ENCODE measurements at regions not wholly inside any gene's neighbourhood (a gene's known extent, or its start where the extent isn't known, plus 50 kb on each side); places are given as distances from the start of the nearest gene placed in this dataset.
"Not testable (repeated sequence)": the region's sequence is repeated elsewhere in the genome, so short reads cannot be mapped to it uniquely, and the experiment has no call there.

- no peak for DNase-seq
These were observed 146.2 kb upstream of the LAMA2 start for GRCh38 chr6:128736780-128737179.

GRCh38 chr6:128731249-128732165 is 151.4 kb upstream of the LAMA2 start:
- peak; percentile 63 for DNase-seq

- no peak for DNase-seq
These were observed 155.4 kb upstream of the LAMA2 start for GRCh38 chr6:128727500-128727899.

DNA sequence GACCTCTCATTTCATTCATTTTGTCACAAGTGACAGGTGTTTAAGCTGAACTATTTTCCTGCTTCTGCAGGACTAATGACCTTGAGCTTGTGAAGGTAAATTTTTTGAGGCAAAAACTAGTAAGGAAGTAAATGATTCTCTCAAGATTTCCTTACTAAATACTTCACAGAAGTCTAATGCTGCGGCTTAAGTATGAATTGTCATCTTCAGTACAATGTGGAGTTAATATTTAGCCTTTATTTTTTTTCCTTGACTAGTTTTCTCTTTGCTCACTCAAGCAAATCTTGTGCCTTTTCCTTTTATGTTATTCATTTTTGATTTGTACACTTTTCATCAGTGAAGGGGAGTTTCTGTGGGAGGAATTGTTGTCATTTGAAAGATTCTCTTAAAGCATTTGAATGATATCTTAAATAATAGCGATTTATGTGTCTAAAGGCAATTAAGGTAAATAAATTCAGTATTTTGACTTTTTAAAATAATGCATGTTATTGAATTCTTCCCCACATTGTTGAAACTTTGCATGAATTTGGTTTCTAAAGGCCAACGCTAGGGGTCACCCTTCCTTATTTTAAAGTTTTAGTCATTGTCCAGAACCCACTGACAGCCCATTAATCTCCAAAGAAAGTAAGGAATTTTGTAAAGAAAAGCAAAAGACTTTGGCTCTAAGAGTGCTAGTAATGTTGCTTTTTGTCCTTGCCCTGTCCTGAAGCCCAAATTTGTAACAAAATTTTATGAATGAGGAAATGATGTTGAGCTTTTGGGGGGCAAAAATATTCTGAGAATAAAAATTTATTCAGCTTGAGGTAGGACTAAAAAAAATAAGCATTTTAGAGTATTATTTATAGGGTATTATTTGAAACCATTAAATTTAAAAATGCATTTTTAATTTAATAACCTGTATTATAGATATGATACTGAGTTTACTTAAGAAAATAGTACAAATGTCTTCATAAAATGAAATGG is 157.4 kb upstream of the LAMA2 start:
- DNase-seq = peak; percentile 56

DNA sequence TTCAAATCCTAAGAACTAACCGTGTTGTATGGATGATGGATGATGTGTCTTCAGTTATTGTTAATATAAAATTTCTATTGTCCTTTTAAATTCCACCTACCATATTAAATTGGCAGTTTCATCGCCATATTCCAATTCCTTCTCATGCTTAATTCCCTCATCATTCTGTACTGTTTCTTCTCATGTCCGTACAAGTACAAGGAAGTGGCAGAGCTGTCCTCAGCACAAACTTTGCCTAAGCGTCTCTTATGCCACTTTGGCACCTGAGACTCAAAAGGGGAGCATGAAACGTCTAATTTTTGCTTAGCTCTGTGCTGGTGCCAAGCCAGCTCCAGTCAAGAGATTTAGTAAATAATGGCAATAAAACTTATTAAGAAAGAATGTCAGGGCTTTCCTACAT is 158.2 kb upstream of the LAMA2 start:
- DNase-seq = no peak

GRCh38 chr6:128723667-128724066 is 159.3 kb upstream of the LAMA2 start:
- peak; percentile 8 for DNase-seq

DNA sequence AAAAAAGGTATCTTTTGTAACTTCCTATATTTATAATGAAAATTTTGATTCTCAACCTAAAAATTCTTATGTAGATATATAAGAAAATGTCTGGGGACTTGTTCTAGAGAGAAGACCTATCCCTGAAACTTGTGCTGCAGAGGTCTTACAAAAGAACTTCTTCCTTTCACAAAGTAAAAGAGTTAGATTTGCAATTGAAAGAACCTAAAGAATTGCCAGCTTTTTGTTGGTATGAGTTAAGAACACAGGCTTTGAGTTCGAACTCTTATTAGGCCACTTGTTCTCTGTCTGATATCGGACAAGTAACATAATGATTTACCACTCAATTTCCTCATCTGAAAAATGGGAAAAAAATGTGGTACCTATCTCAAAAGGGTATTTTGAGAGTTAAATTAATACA is 162.0 kb upstream of the LAMA2 start:
- DNase-seq = no peak

GRCh38 chr6:128719786-128720185 is 163.2 kb upstream of the LAMA2 start:
- no peak for DNase-seq

DNA sequence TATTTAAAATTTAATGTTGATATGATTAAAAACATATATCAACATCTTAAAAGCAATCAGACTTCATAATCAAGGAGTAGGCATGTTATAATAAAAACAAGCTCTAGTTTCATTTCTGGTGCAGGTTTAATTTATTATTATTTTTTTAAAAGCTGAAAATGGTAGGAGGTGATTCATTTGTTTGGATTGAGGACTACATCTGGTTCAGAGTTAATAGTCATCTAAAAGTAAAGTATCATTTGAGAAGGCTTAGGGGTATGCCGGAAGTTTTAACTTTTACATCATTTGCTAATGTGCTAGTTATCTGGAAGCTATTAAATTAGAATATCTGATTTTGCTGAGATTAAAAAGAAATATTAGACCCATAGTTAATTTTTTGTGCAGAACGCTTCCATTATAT is 169.5 kb upstream of the LAMA2 start:
- peak; percentile 40 for DNase-seq

- DNase-seq = peak; percentile 37
These were observed 170.0 kb upstream of the LAMA2 start for GRCh38 chr6:128712898-128713297.

DNA sequence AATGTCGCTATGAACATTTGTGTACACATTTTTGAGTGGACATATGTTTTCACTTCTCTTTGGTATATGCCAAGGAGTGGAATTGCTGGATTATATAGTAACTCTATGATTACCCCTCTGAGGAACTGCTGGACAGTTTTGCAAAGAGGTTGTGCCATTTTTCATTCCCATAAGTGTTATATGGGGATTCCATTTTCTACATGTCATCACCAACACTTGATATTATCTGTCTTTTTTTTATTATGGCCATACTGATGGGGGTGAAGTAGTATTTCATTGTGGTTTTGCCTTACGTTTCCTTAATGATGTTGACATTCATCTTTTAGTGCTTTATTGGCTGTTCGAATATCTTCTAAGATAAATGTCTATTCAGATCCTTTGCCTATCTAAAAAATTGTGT is 171.8 kb upstream of the LAMA2 start:
- DNase-seq = no peak

DNA sequence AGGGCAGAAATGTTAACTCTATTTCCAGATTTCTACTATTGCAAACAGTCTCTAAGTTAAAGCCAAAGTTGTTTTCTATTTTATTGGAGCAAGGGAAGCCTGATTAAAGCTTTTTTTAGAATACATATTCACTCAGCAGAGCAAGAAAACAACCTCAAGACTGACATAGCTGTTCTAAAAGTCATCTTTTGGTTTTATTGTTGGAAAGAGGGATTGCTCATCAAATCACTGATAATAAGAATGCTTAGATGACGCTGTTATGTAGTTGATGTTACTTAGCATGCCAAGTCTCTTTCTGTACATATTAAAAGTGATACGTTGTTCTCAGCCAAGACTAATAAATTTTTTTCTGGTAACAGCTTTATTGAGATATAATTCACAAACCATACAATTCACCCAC is 172.6 kb upstream of the LAMA2 start:
- DNase-seq = peak; percentile 46

DNA sequence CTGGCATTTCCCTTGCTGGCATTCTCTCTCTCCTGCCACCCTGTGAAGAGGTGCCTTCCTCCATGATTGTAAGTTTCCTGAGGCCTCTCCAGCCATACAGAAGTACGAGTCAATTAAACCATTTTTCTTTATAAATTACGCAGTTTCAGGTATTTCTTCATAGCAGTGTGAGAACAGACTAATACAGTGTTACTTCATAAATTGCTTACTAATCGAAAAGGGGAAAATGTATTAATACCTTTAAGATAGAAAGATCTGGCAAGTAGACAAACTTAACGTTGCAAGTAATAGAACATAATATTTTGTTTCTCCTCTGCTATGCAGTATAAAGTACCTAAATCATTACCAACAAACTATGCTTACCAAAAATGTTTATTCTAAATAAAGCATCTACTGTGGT is 178.3 kb upstream of the LAMA2 start:
- no peak for DNase-seq

GRCh38 chr6:128703794-128704193 is 179.1 kb upstream of the LAMA2 start:
- DNase-seq = not testable (repeated sequence)

- DNase-seq = peak; percentile 58
These were observed 176.6 kb upstream of the PTPRK start for GRCh38 chr6:128696691-128697689.

DNA sequence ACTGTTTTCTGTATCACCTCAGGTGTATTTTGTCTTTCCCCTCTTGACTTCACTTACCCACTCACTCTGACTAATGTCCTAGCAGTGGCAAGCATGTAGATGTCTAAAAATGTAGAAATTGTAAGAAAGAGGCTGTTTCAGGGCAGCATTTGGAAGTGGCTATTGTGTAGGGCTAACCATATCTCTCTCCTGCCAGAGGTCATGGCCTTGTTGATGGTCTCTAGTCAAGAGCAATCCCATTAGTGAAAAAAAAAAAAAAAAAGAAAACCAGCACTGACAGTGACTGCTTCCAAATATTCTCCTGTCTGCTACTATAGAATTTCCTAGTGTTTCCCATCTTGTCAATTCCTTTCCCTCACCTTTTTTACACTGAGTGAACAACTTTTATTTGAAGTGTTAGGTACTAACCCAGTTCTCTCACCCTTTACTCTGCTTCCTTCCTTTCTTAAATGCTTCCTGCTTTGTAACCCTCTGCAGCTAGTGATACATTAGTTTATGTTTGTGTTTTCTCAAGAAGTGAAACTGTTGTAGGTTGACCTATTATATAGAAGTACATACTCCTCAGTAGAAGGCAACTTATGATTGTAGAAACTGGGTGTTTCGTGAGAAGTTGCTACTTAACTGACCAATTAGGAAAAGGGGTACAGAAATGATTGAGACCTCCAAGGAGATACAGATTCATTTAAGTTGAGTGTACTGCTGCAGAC is 174.1 kb upstream of the PTPRK start:
- DNase-seq = no peak

GRCh38 chr6:128690063-128690462 is 169.7 kb upstream of the PTPRK start:
- DNase-seq = no peak

DNA sequence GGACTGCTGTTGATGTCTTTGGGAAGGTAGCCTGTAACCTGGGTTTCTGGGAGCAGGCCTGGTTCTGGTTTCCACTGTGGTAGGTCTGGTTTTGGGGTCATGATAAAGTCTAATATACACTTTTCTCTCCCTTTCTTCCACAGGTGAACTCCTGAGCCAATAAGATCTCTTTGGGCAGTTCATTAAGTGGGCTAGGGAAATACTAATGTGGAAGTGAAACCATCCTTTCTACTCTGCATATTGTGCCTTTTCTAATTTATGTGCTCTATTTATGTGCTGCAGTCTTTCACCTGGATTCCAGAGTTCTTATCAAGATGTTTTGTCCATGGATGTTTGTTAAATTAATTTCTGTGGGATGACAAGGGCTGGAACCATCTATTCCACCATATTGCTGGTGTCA is 165.7 kb upstream of the PTPRK start:
- no peak for DNase-seq

DNA sequence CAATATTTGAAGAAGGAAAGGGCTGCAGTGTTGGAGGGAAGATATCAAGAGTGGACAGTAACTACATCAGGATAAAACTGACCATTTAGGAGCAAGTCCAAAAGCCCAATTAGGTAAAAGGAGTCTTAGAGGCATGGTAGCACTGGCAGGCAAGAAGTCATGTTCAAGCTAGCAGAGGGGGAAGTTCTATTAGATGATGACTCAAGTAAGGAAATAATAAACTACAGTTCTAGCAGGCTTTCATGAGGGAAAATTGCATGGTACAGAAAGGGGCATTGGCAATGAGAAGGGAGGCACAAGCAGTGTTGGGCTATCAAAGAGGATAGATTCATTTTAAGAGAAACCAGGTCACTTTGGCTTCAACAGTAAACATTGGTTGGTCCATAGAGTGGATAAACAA is 156.1 kb upstream of the PTPRK start:
- DNase-seq = no peak

DNA sequence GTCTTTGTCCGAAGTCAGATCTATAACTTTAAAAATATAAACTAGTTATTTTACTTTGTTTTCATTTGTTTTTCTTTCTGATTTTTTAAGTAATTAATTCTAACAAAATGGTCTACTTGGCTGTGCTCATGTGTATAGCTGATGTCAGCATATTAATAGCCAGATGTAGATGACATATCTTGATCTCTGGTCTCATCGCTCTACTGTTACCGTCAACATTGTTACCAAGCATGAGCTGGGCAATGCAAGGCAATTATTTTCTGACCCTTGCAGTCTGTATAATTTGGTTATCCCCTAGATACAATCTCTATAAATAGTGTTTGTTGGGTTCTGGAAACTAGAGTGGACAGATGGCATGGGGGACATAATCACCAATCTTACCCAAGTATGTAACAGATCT is 151.6 kb upstream of the PTPRK start:
- no peak for DNase-seq

GRCh38 chr6:128667339-128667858 is 147.0 kb upstream of the PTPRK start:
- no peak for DNase-seq

Data from fibroblast of skin of scalp (primary cell).